GM21737 (cell line): ENCODE measurements at regions not wholly inside any gene's neighbourhood (a gene's known extent, or its start where the extent isn't known, plus 50 kb on each side); places are given as distances from the start of the nearest gene placed in this dataset.

ENCODE experiments used
- ATAC-seq: cut with Tn5 transposase; IDR thresholded peaks from one replicate; pipeline ENCODE4 v1.9.1; 2021; ENCODE audit warnings: mild to moderate bottlenecking, moderate library complexity; ENCODE audit not compliant: unreplicated experiment

DNA sequence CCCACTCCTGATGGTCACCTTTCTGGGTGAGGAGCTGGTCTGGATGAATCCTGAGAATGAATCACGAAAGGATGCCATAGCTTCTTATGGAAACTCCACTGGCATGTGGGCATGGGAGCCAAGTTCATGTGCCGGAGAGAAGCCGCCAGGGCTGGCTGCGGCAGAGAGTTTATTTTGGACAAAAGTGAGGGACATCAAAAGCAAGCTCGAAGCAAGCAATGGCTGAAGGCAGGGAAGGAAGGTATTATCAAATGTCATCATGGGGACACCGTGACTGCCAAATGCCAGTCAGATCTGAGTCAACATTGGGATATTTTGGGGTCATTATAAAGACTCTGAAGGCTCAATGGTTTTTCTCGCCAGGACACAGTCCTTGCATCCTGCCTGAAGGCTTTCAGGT, 249.1 kb downstream of the QKI start:
- ATAC-seq = no peak

DNA sequence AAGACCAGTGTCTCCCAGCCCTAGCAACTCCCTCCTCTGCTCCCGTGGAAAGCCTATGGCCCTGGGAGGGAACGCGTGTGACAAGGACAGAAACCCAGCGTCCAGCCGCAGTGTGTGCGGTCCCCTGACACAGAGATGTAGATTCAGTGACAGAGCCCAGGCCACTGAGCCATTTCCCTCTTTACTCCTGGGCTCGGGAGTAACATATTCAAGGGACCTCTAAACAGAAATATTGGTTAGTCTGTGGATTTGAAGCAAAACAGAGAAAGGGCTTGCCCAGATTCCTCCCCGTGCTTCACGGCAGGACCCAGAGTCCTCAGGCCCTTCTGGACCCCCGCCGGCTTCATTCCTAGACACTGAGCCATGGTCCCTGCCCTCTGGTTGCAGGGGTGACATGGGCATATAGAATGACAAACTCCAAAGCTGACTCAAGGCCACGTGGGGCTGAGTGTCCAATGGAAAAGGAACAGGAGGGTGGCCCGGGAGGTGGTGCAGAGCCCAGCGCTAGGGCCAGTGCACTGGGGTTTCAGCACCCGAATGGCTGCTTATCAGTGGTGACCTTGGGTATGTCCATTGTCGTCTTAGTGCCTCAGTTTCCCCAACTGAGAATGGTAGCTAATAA, 248.2 kb downstream of the QKI start:
- ATAC-seq = no peak

DNA sequence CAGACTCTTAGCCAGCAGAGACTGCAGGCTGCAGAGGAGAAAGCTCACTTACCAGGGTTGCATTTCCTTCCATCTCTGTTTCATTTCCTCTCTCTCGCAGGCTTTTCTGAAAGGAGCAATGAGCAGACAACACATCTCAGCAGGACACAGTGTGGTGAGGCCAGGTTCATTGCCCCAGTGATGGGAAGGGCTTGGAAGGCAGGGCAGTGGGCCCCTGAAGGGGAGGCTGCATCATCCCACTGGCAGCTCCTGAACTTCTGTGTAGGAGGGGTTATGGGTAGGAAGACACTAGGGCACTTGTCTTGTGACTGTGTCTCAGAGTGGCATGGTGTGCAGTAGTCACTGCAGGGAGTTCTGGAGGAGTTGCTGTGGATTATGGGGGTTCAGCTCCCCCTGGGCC, 246.8 kb downstream of the QKI start:
- ATAC-seq = peak; percentile 90

DNA sequence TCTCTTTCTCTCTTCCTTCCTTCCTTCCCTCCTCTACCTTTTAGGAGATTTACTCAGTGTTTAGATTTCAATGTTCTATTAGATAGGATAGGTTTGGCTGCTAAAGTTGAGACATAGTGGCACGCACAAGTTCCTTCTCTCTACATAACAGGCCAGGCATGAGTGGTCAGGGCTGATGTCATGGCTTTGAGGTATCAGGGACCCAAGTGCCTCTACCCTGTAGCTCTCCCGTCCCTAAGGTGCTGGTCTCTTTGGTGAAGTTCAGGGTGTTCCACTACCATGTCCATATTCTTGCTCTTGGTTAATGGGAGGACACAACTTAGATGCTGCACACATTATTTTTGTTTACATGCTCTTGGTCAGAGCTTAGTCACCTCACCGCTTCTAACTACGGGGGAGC, 245.3 kb downstream of the QKI start:
- ATAC-seq = no peak

DNA sequence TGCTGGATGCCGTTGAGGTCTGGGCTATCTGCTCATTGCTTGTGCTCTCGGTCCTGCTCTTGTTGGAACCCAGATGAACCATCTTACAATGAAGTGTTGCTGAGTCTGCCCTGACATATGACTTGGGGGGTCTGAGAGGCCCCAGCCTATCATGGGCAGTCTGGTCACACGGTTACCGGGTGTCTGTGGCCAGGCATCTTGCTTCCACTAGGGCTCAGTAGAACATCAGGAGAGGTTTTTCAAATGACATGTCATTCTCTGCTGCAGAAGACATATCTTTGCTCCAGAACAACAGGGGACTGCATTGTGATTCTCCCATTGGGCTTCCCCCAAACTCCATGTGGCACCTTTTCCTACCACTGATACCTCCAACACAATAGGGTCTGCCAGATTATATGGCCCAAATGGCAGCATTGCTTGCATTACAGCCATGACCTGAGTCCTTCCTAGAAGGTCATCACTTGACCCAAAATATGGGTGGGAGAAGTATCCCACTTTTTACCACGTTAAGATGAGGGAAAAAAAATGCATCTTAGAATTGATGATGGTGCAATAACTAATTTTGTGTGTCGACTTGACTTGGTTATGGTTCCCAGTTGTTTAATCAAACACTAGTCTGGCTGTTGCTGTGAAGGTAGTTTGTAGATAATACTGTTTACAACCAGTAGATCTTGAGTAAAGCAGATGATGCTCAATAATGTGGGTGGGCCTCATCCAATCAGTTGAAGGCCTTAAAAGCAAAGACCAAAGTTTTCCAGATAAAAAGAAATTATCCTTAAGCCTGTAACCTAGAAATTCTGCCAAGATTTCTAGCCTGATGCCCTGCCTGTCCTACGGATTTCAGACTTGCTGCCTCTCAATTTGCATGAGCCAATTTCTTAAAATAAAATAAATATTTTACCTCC, 241.0 kb downstream of the QKI start:
- ATAC-seq = no peak

DNA sequence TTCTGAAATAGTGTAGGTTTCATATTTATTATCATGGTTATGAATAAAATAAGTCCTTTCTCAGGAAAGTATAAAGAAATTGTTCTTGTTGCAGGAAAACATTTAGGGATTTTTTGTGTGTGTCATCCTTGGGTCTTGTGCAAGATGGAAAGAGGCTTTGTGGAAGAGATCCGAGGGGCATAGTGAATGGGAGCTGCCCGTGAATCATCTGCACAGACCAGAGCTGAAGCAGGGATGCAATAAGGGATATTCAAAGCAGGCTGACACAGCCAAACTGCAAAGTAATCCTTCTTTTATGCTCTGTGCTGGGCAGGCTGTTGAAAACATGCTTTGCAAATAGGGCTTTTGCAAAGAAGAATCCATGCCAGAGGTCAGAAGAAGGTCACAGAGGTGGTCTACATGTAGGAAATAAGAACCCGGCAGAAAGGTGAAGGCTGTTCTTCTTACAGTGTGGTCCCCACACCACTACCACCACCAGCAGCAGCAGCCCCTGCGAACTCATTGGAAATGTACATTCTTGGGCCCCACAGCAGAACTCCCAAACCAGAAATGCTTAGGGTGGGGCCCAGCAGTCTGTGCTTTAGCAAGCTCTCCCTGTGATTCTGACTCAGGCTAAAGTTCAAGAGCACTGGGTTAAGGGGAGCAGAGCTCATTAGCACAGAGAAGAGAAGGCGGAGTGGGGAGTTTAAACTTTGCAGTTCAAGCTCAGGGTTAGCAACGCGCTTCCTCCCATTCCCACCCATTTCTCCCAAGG, 237.6 kb downstream of the QKI start:
- ATAC-seq = no peak

DNA sequence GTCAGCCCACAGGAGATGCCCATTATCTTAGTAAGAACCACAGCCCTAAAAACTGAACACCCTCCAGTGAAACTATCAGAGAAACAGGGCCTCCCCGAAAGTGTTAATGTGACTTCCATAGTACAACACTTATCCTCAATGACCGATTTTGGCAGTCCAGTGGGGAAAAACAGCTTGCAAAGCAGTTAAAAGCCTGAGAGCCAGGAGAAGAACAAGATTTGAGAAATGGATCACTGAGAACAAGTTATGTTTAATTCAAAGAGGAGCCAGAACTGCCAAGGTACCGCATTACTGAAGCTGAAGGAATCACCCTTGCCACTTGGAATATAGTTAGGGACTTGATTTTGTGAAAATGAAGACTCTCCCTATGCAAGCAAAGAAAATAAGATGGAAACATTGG, 236.9 kb downstream of the QKI start:
- no peak for ATAC-seq

DNA sequence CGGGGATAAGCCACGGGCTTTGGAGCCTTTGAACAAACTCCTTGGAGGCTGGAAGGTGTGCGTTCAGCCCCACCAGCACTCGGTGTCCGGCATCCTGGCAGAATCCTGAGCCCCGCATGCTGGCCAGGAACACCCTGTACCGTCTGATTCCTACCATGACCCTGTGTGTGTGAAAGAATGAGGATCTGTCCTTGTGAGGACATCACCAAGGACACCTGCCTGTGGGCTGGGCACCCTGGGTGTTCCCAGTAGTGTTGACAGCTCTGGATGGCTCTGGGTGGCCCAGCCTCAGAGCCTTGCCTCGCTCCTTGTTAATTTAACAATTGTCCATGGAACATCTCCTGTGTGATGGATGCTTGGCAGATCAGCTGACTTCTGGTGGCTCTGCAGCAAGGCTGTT, 234.3 kb downstream of the QKI start:
- no peak for ATAC-seq

DNA sequence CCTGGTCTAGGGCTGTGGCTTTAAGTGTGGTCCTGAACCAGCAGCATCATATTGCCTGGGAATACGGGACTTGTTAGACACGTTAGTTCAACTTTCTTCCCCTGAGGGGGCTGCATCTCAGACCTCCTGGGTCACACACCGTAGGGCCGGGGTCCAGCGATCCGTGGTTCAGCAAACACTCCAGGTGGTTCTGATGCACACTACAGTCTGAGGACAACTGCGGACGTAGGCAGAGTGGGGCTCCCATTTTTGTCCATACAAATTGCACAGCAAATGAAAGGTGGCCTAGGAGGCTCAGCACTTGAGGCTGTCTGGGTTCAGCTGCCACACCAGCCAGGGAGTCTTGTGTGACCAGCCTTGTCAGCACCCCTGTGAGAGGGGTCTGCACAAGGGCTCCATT, 233.1 kb downstream of the QKI start:
- ATAC-seq = no peak

DNA sequence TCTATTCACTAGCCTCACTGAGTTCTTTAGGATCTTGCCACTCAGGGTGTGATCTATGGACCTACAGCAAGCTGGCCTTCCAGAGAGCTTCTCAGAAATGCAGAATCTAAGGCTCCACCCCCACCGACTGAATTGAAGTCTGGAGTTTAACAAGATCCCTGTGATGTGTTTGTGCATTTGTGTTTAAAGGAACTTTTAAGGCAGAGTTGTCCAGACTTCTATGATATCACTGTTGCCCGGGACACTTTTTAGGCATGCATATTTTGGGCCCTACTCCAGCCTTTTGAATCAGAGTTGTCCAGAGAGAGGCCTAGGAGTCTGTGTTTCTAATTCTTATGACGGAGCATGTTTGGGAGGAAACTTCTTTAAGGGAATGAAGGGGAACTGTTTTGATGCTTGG, 232.3 kb downstream of the QKI start:
- ATAC-seq = no peak

DNA sequence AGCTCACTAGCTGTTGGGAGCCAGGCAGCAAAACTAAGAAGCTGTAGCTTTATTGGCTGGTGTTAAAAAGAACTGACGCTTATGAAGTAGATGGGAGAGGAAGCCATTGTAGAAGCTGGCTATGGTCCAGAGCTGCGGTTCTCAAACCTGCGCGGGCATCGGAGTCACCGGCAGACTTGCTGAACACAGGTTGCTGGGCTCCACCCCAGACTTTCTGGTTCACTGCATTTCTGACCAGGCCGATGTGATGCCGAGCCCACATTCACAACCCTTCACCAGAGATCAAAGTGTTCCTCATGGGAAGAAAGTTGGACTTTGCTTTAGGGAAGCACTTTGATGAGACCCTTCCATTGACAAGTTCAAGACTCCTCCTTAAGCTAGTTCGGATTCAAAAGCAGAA, 231.6 kb downstream of the QKI start:
- ATAC-seq = no peak

DNA sequence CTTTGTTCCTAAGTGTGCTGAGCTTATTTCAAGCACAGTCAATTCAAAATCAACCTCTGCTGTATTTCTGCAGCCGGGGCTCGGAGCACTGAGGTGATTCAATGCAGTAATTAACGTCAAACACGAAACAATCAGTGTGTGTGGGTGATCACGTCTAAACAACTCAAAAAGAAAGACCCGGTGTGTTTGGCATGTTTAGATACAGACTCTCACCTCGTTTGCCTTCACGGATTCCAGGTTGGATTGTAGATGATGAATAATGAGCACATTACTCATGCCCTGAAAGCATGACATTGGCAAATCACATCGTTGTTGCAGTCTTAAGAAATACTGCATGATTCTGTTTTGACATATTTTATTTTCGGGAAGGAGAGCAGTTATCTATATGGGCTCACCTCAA, 231.0 kb downstream of the QKI start:
- ATAC-seq = no peak

DNA sequence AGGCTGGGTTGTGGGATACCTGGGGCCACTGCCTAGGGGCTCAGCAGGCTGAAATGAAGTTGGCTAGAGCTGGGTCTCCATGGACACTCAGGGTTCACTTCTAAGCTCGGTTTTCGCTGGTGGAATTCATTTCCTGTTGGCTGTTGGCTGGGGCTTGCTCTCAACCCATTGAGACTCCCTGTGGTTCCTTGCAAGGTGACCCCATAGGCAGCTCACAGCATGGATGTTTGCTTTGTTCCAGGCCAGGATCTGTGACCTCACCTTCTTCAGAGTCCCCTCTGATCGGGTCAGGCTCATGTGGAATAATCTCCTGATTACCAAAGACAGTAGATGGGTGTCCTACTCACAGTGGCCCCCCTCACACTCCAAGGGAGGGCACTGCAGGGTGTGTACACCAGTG, 229.3 kb downstream of the QKI start:
- no peak for ATAC-seq

DNA sequence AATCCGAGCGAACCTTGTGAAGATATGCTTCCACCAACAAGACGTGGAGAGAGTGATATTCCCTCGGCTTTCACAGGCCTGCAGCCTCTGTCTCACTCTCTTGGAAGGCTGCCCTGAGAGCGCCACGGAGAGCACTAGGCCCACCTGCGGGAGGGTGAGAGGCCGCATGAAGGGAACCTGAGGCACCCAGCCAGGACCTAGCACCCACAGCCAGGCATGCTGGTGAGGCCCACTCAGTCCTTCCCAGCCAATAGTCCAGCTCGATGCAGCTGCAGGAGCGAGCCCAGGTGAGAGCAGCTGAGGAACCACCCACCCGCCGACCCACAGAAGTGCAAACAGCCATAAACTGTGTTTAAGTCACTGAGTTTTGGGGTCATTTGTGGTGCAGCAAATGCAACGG, 227.2 kb downstream of the QKI start:
- no peak for ATAC-seq

DNA sequence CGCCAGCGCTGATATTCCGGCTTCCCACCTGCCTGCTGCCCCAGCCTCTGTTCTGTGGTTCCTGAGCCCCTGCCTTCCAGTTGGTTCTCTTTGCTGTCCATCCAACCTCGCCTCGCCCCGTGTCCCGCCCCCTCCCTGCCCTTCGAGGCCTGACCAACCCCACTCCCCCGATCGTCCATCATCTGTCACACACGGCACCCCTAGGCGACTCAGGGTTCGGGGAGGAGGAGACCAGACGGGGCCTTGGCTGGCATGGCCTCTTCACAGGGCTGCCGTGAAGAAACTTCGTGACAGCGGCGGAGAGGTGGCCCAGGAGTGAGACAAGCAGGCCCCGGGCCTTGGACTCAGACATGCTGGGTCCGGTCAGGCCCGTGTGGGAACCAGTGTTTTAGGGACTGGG, 226.1 kb downstream of the QKI start:
- no peak for ATAC-seq

DNA sequence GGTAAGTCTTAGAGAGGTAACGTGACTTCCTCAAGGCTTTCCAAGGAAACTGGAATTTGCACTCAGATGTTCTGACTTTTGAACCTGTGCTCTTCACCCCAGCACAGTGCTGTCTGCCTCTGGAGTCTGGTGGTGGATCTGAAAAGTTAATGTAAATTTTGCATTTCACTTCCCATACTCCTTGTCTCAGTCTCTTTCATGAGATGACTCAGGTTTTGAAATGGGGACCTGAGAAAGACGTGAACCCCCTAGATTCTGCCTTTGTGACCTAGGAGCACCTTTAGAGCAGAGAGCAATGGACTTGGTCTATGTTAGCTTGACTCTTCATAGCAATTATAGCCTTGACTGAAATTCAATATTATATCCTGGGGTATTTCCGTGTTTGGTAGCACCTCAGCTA, 223.0 kb downstream of the QKI start:
- peak; percentile 80 for ATAC-seq

DNA sequence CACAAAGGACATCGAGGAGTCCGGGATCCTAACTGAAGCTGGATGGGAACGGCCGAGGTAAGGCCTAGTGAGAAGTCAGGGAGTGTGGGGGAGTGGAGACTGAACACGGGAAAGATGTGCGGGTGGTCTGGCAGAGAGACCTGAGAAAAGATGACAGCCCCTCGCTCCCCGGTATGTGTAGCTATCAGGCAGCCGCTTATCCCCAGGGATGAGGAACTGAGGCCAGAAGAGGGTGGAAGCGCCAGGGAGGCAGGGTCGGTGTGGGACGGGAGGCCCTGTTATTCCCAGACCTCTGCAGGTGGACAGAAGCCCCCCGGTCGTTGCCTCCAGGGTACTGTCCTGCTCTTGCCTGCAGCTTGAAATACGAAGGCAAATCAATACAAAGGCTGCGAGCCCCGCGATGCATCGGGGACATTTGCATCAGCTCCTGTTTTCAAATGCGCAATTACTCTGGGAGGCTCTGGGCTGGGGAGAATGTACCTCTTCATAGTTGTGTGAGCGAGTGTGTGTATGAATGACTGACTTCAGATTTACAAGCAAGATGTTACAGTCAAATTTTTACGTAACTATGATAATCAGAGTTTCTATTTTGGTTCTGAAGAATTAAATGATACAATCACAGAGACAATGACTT, 221.3 kb downstream of the QKI start:
- no peak for ATAC-seq

DNA sequence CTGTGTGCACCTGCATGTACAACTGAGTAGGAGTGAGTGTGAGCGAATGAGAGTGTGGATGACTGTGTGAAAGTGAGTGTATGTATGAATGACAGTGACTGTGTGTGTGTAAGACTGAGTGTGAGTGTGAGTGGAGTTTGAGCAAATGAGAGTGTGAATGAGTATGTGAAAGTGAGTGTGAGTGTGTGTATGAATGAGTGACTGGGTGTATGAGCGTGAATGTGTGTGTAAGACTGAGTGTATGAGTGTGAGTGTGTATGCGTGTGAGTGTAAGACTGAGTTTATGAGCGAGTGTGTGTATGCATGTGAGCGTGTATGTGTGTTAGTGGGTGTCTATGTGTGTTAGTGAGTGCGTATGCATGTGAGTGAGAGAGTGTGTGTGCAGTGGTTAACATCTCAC, 220.8 kb downstream of the QKI start:
- ATAC-seq = no peak

DNA sequence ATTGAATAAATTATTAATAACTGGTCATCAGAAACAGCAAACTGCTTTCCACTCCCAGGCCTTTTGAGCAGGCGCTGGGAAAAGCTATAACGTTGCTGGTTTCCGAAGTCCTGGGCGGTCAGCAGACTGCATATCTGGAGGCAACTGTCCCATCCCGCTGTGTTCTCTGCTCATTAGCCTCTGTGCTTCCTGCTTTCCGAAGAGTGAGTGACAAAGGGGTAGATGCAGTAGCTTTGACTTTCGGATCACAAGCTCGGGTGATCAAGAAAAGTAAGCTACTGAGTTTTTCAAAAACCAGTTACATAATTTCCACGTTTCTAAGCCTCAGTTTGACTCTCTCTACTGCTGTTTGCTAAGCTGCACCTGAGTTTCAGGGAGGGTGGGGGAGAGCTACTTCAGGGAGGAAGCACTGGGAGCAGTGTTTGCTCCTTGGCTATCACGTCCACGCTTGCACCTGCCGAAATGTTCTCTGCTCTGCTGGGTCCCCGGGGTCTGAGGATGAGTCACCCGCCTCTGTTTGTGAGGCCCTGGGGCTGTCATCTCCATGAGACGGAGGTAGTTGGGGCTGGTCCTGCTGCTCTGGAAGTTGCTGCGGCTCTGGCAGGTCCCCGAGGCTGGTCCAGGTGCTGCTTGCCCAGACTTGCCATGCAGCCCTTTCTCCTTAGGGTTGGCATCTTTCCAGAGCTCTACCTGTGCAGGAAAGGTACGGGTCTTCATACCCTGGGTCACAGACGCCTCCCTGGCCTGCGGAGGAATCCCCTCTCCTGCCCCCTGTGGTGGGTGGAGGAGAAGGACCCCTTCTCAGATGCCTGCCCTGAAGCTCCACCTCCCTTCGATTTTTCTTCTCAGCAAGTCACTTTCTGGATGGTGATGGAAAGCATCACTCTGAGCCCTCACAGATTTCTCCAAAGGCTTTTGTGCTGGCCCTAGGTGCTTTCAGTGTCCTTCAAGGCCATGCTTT, 220.0 kb downstream of the QKI start:
- no peak for ATAC-seq

DNA sequence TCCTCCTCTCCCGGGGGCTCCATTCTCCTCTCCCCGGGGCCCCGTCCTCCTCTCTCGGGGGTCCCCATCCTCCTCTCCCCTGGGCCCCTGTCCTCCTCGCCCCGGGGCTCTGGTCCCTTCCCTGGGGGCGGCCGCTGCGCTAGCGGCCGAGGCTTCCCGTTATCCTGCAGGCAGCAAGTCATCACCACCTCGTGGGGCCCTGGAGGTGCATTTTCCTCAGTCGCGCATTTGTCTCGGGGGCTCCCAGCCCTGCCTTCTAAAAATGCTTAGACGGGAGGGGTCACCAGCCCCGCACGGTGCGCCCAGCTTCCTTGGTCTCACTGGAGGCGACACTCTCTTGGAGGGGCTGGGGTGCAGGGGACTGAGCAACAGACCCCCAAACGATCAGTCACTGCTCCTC, 216.5 kb downstream of the QKI start:
- no peak for ATAC-seq
